T47D (cell line): ENCODE measurements at regions not wholly inside any gene's neighbourhood (a gene's known extent, or its start where the extent isn't known, plus 50 kb on each side); places are given as distances from the start of the nearest gene placed in this dataset.

Experiments used
- DNase-seq, 2 experiments: peaks; one replicate each; pipeline versions ENCODE4 v3.0.0 to v3.0.0-alpha.2; 2011 to 2012; ENCODE audit warnings: low read depth in 1 of 2, low spot score in 1 of 2
- JUND ChIP-seq: IDR thresholded peaks from 2 replicates; pipeline ENCODE4 v1.6.1; 2012; ENCODE audit warnings: low read depth
- in situ Hi-C: cut with HindIII; loops from 2 replicates; pipeline ENCODE4 v1.10.0; 2016; ENCODE audit warnings: low sequenced_read_pairs, low pct_unique_long_range_greater_than_20kb

- TF ChIP-seq JUND = no peak
- in situ Hi-C loops = no loop called here
- no peak for DNase-seq
Observed at GRCh38 chr12:126700096-126700495, 1566.9 kb upstream of the TMEM132C start.

- no peak for TF ChIP-seq JUND
- DNase-seq = no peak
- in situ Hi-C loops = no loop called here
Observed at GRCh38 chr12:126704609-126705008, 1562.4 kb upstream of the TMEM132C start.

- no peak for TF ChIP-seq JUND
- in situ Hi-C loops = no loop called here
- DNase-seq = no peak
Observed at GRCh38 chr12:126706300-126706699, 1560.7 kb upstream of the TMEM132C start.

GRCh38 chr12:126708492-126708896 is 1558.5 kb upstream of the TMEM132C start:
- TF ChIP-seq JUND = no peak
- in situ Hi-C loops = no loop called here
- no peak for DNase-seq

GRCh38 chr12:126718365-126718764 is 1548.6 kb upstream of the TMEM132C start:
- TF ChIP-seq JUND = no peak
- no peak for DNase-seq
- in situ Hi-C loops = no loop called here

- in situ Hi-C loops = no loop called here
- no peak for TF ChIP-seq JUND
Observed at GRCh38 chr12:126719912-126720705, 1546.9 kb upstream of the TMEM132C start.

GRCh38 chr12:126726481-126727217 is 1540.3 kb upstream of the TMEM132C start:
- DNase-seq = no peak
- in situ Hi-C loops = no loop called here

More at GRCh38 chr12:126719912-126720705, 1546.9 kb upstream of the TMEM132C start:
- no peak for DNase-seq

GRCh38 chr12:126727218-126728075 is 1539.5 kb upstream of the TMEM132C start:
- no peak for DNase-seq
- in situ Hi-C loops = no loop called here
- TF ChIP-seq JUND = no peak

More at GRCh38 chr12:126726481-126727217, 1540.3 kb upstream of the TMEM132C start:
- TF ChIP-seq JUND = no peak

GRCh38 chr12:126734296-126734695 is 1532.7 kb upstream of the TMEM132C start:
- no peak for DNase-seq
- TF ChIP-seq JUND = no peak
- in situ Hi-C loops = no loop called here

GRCh38 chr12:126734710-126735109 is 1532.3 kb upstream of the TMEM132C start:
- in situ Hi-C loops = no loop called here

GRCh38 chr12:126741536-126742240 is 1525.3 kb upstream of the TMEM132C start:
- TF ChIP-seq JUND = no peak
- no peak for DNase-seq
- in situ Hi-C loops = no loop called here

More at GRCh38 chr12:126734710-126735109, 1532.3 kb upstream of the TMEM132C start:
- TF ChIP-seq JUND = no peak
- DNase-seq = no peak

GRCh38 chr12:126742241-126742641 is 1524.7 kb upstream of the TMEM132C start:
- in situ Hi-C loops = no loop called here
- DNase-seq = no peak

More at GRCh38 chr12:126742241-126742641, 1524.7 kb upstream of the TMEM132C start:
- TF ChIP-seq JUND = no peak
